Osteocyte (in vitro differentiated cells): ENCODE measurements at regions not wholly inside any gene's neighbourhood (a gene's known extent, or its start where the extent isn't known, plus 50 kb on each side); places are given as distances from the start of the nearest gene placed in this dataset. TPM values are rescaled to one million over a fixed set of nuclear protein-coding genes. Genes with fewer than 3 reads are reported as not detected.

Source experiments
- microRNA-seq: library from miRNA; unstranded; fragments of <30 nt; microRNA quantifications from one replicate; pipeline ENCODE4 v1.1.0, GENCODE V29; 2020; ENCODE audit not compliant: unreplicated experiment

Small RNA genes in the stretch of these regions (microRNA-seq; reads per million reads assigned to microRNA genes)
- gene MIR3201 (not detected), gene MIR3667 (not detected), gene MIR4535 (not detected)
